Natural killer cell (primary cell): ENCODE measurements at regions not wholly inside any gene's neighbourhood (a gene's known extent, or its start where the extent isn't known, plus 50 kb on each side); places are given as distances from the start of the nearest gene placed in this dataset.

Experiments
- ATAC-seq, 3 donors: fragments of 150-1000 bp in 2 of 3; fragments of 200-7000 bp in 1 of 3; cut with Tn5 transposase; 1 replicate in 1 of 3; 2 replicates in 2 of 3; pipeline ENCODE4 v1.10.0; 2021; ENCODE audit warnings: mild to moderate bottlenecking in 2 of 3, moderate library complexity in 2 of 3
- DNase-seq, 2 donors: peaks; one replicate each; pipeline versions ENCODE4 v3.0.0 to v3.0.0-alpha.2; 2013 to 2021; ENCODE audit warnings: mixed read lengths in 1 of 2
- H3K27ac ChIP-seq: one replicate; pipeline ENCODE4 v1.5.1; 2013; ENCODE audit warnings: mild to moderate bottlenecking, low read length
- H3K27me3 ChIP-seq: one replicate; pipeline ENCODE4 v1.6.1; 2013; ENCODE audit warnings: low read length; ENCODE audit not compliant: control insufficient read depth, insufficient read depth
- H3K36me3 ChIP-seq: one replicate; pipeline ENCODE4 v1.6.1; 2013; ENCODE audit warnings: low read length; ENCODE audit not compliant: control insufficient read depth, insufficient read depth
- H3K4me1 ChIP-seq: one replicate; pipeline ENCODE4 v1.6.1; 2013; ENCODE audit warnings: low read length; ENCODE audit not compliant: control insufficient read depth, insufficient read depth
- H3K4me3 ChIP-seq: one replicate; pipeline ENCODE4 v1.5.1; 2013; ENCODE audit warnings: low read length
- H3K9me3 ChIP-seq: one replicate; pipeline ENCODE4 v1.6.1; 2013; ENCODE audit warnings: low read length; ENCODE audit not compliant: control insufficient read depth, insufficient read depth
- H3K27ac Mint-ChIP-seq, 2 donors: one replicate each; pipeline ENCODE4 v1.8.0; 2022; ENCODE audit warnings: mild to moderate bottlenecking in 2 of 2, mixed read lengths in 2 of 2, moderate library complexity in 1 of 2
- H3K27me3 Mint-ChIP-seq, 2 donors: one replicate each; pipeline ENCODE4 v1.8.0; 2022; ENCODE audit warnings: low read depth in 2 of 2, mixed read lengths in 2 of 2
- H3K36me3 Mint-ChIP-seq: one replicate; pipeline ENCODE4 v1.8.0; 2022; ENCODE audit warnings: mixed read lengths
- H3K4me1 Mint-ChIP-seq, 2 donors: one replicate each; pipeline ENCODE4 v1.8.0; 2022; ENCODE audit warnings: mixed read lengths in 2 of 2
- H3K4me3 Mint-ChIP-seq: one replicate; pipeline ENCODE4 v1.8.0; 2022; ENCODE audit warnings: mild to moderate bottlenecking, moderate library complexity, mixed read lengths
- H3K9me3 Mint-ChIP-seq, 2 donors: one replicate each; pipeline ENCODE4 v1.8.0; 2022; ENCODE audit warnings: mixed read lengths in 2 of 2
- WGBS: methylation state at CpG from one replicate; pipeline ENCODE4 v1.1.7; 2013; ENCODE audit warnings: missing lambda C conversion rate; ENCODE audit not compliant: insufficient coverage; 5-methylcytosine and 5-hydroxymethylcytosine counted together
- intact Hi-C: fragments of 100-400 bp; cut with micrococcal nuclease; formaldehyde crosslinking; loops from one replicate; pipeline ENCODE4 v1.14.2; 2022
- TF ChIP-seq, protein P1 (sequence below): fragments of 200-600 bp; IDR thresholded peaks from one replicate; pipeline ENCODE4 v1.8.0; 2022; ENCODE audit warnings: antibody characterized with exemption

- H3K9me3 ChIP-seq = no peaks in the 10 kb centered on the region
- intact Hi-C loops = no loop called here
- no peak overlapping the region for H3K27ac Mint-ChIP-seq
- no peaks in the 10 kb centered on the region for H3K4me1 ChIP-seq
- H3K4me3 ChIP-seq = no peak overlapping the region
- 77% methylated on average over 2 of the region's 3 CpGs for WGBS
- H3K27me3 Mint-ChIP-seq = no peaks in the 10 kb centered on the region
- no peak overlapping the region for H3K27ac ChIP-seq
- no peaks in the 10 kb centered on the region for H3K36me3 ChIP-seq
- no peak overlapping the region for H3K4me3 Mint-ChIP-seq
- no peaks in the 10 kb centered on the region for H3K9me3 Mint-ChIP-seq
- H3K36me3 Mint-ChIP-seq = no peaks in the 10 kb centered on the region
- H3K4me1 Mint-ChIP-seq = no peaks in the 10 kb centered on the region
- TF ChIP-seq, protein P1, sequence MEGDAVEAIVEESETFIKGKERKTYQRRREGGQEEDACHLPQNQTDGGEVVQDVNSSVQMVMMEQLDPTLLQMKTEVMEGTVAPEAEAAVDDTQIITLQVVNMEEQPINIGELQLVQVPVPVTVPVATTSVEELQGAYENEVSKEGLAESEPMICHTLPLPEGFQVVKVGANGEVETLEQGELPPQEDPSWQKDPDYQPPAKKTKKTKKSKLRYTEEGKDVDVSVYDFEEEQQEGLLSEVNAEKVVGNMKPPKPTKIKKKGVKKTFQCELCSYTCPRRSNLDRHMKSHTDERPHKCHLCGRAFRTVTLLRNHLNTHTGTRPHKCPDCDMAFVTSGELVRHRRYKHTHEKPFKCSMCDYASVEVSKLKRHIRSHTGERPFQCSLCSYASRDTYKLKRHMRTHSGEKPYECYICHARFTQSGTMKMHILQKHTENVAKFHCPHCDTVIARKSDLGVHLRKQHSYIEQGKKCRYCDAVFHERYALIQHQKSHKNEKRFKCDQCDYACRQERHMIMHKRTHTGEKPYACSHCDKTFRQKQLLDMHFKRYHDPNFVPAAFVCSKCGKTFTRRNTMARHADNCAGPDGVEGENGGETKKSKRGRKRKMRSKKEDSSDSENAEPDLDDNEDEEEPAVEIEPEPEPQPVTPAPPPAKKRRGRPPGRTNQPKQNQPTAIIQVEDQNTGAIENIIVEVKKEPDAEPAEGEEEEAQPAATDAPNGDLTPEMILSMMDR = no peak
- DNase-seq = no peak
- ATAC-seq = no peak
- H3K27me3 ChIP-seq = no peaks in the 10 kb centered on the region
These were observed 457.8 kb downstream of the RASEF start for GRCh38 chr9:82604947-82605656.

DNA sequence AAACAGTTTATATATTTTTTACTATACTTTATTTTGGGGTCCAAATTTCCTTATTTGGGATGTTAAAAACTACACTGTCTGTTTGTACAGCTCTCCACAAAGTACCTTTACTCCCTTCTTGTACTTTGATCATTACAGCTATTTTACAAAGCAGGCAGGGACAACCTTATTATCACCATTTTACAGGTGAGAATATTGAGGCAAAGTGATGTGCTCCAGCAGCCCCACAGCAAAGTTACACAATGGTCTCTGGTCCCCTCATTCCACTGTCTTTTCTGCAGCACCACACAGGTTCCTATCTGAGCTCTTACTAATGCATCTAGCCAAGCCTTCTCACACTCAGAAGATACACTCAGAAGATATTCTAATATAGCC lies 457.3 kb downstream of the RASEF start:
- Histone ChIP-seq H3K27me3 (no peaks in the 10 kb centered on the region), H3K27ac (no peak overlapping the region), H3K36me3 (no peaks in the 10 kb centered on the region), H3K4me1 (no peaks in the 10 kb centered on the region), H3K4me3 (no peak overlapping the region), H3K9me3 (no peaks in the 10 kb centered on the region)
- intact Hi-C loops = no loop called here
- no peaks in the 10 kb centered on the region for H3K9me3 Mint-ChIP-seq
- no peaks in the 10 kb centered on the region for H3K4me1 Mint-ChIP-seq
- TF ChIP-seq, protein P1 = no peak
- ATAC-seq (no peak), DNase-seq (no peak)
- H3K4me3 Mint-ChIP-seq = no peak overlapping the region
- no peaks in the 10 kb centered on the region for H3K36me3 Mint-ChIP-seq
- H3K27ac Mint-ChIP-seq = no peak overlapping the region
- no peaks in the 10 kb centered on the region for H3K27me3 Mint-ChIP-seq

GRCh38 chr9:82606071-82606470 lies 456.9 kb downstream of the RASEF start:
- no peaks in the 10 kb centered on the region for H3K27me3 ChIP-seq
- H3K36me3 Mint-ChIP-seq = no peaks in the 10 kb centered on the region
- H3K9me3 ChIP-seq = no peaks in the 10 kb centered on the region
- H3K4me1 Mint-ChIP-seq = no peaks in the 10 kb centered on the region
- DNase-seq (no peak), ATAC-seq (no peak)
- H3K36me3 ChIP-seq = no peaks in the 10 kb centered on the region
- no peaks in the 10 kb centered on the region for H3K9me3 Mint-ChIP-seq
- TF ChIP-seq, protein P1 = no peak
- no peaks in the 10 kb centered on the region for H3K27me3 Mint-ChIP-seq
- H3K27ac Mint-ChIP-seq = no peak overlapping the region
- H3K27ac ChIP-seq = no peak overlapping the region
- intact Hi-C loops = no loop called here
- WGBS = 91% methylated on average over 1 of the region's 1 CpG
- no peak overlapping the region for H3K4me3 Mint-ChIP-seq
- no peaks in the 10 kb centered on the region for H3K4me1 ChIP-seq
- H3K4me3 ChIP-seq = no peak overlapping the region
